OCI-LY1 (cell line): ENCODE measurements at regions not wholly inside any gene's neighbourhood (a gene's known extent, or its start where the extent isn't known, plus 50 kb on each side); places are given as distances from the start of the nearest gene placed in this dataset.

ENCODE experiments used
- CTCF ChIP-seq: fragments of 200-600 bp; sonication (generic), shearing (Covaris generic); IDR thresholded peaks from 2 replicates; pipeline ENCODE4 v1.5.1; 2017; ENCODE audit warnings: mild to moderate bottlenecking, antibody characterized with exemption, low read length, moderate library complexity, mixed read lengths
- EZH2 ChIP-seq: fragments of 200-600 bp; sonication (generic), shearing (Covaris generic); IDR thresholded peaks from 2 replicates; pipeline ENCODE4 v1.8.0; 2017; ENCODE audit warnings: borderline replicate concordance, mixed run types, mild to moderate bottlenecking, antibody characterized with exemption, low read length, moderate library complexity, mixed read lengths

- TF ChIP-seq CTCF (no peak), EZH2 (no peak)
Observed at GRCh38 chr21:15132781-15133180, 68.0 kb upstream of the NRIP1 start.
